Activated T-cell treated with anti-CD3 and anti-CD28 coated beads, Interleukin-2, amount 50 U/mL, for 48 hours (primary cell): ENCODE measurements at regions not wholly inside any gene's neighbourhood (a gene's known extent, or its start where the extent isn't known, plus 50 kb on each side); places are given as distances from the start of the nearest gene placed in this dataset.
"Not testable (repeated sequence)": the region's sequence is repeated elsewhere in the genome, so short reads cannot be mapped to it uniquely, and the experiment has no call there.

Source experiments
- DNase-seq, 2 experiments: peaks; one replicate each; pipeline ENCODE4 v3.0.0-alpha.2; 2020

- DNase-seq: no peak
Observed at GRCh38 chr17:51347851-51348584, 87.7 kb downstream of the UTP18 start.

GRCh38 chr17:51351080-51351479 lies 90.7 kb downstream of the UTP18 start:
- no peak for DNase-seq

DNA sequence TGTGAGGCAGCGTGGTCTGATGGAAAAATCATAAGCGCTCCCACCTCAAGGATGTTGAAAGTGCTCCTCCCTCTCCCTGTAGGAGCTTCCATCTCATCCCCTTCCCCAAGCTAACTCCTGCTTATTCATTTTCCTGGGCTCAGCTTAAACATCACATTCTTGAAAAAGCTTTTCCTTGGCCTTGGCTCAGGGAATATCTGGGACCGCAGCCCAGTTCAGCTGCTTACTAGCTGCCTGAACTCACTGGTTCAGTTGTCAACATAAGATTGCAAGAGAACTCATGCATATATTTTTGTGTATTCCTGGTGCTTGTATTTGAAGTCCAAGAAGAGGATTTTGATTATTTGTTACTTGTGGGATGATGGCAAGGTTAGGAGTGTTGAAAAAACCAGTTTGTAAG lies 91.5 kb downstream of the UTP18 start:
- no peak for DNase-seq

- no peak for DNase-seq
Observed at GRCh38 chr17:51352798-51353197, 92.5 kb downstream of the UTP18 start.

GRCh38 chr17:51353296-51353695 lies 93.0 kb downstream of the UTP18 start:
- DNase-seq: no peak

DNA sequence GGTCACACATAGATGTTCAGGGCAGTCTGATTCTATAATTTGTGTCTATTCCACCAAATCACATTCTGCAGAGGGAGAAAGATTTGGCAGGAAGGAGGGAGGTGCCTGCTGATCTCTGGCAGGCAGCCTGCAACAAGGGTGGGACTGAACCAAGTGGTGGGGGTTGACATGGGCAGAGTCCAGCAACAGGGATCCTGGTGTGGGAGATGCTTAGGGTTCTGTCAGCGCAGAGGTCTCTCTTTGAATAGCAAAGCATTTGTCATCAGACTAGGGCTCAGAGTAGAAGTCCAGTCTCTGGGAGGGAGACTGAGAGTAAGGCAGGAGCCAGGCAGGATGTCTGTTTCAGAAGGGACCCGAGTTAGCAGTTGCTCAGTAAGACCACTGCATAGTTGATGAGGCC lies 94.6 kb downstream of the UTP18 start:
- no peak for DNase-seq

DNA sequence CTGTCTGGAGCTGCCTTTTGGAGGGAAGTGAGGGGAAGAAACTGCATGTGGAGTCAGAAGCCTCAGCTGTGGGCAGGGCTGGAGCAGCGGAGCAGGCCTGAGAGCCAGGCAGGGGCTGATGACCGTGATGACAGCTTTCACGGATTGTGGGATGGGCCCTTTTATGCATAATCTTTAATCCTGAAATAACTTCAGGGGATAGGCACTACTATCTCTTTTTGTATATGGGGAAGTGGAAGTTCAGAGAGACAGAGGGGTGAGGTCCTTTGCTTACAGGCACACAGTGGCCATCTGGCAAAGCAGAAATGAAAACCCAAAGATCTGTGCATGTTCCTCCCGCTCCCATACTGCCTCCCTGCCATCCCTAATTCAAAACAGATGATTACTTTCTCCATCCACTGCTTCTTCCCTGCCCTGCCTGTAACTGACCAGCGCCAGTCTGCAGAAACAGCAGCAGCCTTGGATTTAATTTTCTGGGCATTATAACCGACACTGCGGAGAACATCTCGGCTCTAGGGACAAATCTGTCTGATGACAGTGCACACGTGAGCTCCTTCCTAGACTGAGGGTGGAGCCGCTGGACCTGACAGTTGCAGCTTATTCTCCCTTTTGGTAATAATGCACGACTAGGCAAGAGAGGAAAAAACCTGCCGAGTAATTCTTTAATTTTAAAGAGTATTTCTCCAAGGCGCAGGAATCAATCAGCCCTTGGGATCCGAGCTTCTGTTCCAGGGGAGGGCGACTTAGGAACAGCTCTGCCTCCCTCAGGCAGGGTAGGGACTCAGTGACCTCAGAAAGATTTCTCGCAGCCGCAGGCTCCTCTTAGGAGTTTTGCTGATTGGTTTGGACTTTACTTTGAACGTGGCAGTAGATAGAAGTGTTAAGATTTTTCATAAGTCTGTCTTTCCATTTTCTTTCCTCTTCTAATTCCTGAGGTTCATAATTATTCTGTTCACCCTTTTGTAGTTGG lies 95.4 kb downstream of the UTP18 start:
- no peak for DNase-seq

DNA sequence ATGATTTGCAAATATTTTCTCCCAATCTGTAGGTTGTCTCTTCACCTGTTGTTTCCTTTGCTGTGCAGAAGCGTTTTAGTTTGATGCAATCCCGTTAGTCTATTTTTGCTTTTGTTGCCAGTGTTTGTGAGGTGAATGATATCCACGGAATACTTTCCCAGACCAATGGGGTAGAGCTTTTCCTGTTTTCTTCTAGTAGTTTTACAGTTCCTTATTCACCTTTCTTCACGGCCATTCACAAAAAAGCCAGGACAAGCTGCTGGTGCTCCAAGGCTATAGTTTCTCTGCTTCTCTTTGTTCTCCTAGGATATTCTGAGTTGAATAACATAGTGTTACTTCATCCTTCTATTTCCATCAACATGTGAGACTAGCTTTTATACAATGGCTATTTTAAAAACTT lies 98.7 kb downstream of the UTP18 start:
- no peak for DNase-seq

- DNase-seq: no peak
Observed at GRCh38 chr17:51362811-51363585, 102.7 kb downstream of the UTP18 start.

- no peak for DNase-seq
Observed at GRCh38 chr17:51365090-51365489, 104.7 kb downstream of the UTP18 start.

- DNase-seq: no peak
Observed at GRCh38 chr17:51366866-51367265, 106.5 kb downstream of the UTP18 start.

- DNase-seq: not testable (repeated sequence)
Observed at GRCh38 chr17:51367836-51368235, 107.5 kb downstream of the UTP18 start.

GRCh38 chr17:51371732-51372151 lies 111.4 kb downstream of the UTP18 start:
- peak in 1 of 2 experiments; percentile 23 for DNase-seq

DNA sequence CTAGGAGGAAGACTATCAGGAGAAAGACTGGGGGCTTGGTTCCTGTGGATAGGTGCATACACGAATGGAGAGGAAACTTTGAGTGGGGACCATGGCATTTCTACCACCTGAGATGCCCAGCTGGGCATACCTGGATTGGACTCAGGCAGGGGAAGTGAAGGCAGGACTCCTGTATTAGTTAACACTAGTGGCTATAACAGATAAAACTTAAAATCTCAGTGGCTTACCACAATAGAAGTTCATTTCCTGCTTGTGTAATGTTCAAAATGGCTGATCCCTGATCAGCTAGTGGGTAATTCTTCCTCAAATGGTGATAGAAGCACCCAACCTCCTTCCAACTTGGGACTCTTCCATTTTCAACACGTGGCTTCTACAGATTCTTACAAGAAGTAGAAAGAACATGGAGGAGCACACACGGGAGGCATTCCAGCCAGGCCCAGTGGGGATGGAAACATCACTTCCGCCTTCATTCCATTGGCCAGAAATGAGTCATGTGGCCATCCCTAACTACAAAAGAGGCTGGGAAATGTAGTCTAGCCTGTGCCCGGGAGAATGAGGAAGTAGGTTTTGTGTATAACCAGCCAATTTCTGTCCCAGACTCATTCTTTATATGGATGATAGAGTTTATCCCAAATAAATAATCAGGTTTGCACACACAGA lies 112.1 kb downstream of the UTP18 start:
- no peak for DNase-seq

GRCh38 chr17:51373489-51374152 lies 113.3 kb downstream of the UTP18 start:
- no peak for DNase-seq

DNA sequence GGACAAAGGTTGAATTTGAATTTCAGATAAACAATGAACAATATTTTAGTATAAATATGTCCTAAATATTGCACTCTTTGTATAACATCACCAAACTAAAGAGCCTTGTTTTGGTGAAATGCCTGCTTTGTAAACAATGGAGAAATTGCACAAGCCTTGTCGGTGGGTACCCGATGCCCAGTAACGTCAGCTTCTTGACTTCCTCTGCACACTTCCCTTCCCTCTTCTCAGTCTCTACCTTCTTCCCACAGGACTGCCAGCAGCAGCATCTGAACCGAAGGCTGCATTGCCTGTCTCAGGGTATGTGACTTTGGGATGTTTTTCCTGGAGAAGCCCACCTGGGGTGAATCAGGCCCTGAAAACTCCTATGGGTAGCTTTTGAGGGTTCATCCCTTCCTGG lies 113.9 kb downstream of the UTP18 start:
- DNase-seq: no peak

DNA sequence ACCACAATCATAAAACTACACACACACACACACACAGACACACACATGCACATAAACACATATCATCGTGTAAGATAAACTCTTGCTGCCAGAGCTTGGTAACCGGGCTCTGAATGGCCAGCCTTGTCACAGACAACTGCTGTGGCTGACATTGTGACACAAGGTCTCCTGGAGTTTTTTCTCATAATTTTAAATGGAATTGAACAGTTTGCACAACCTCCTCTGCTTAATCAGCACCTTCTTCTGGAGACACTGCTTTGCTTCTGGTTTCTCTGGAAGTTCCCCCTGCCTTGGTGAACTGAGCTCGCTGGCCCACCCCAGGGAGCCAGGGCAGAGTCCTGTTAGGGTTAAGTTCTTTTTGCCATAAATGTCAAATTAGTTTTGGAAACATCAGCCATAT lies 115.4 kb downstream of the UTP18 start:
- DNase-seq: no peak

- DNase-seq: no peak
Observed at GRCh38 chr17:51376739-51377138, 116.4 kb downstream of the UTP18 start.

GRCh38 chr17:51381262-51381661 lies 120.9 kb downstream of the UTP18 start:
- DNase-seq: no peak

DNA sequence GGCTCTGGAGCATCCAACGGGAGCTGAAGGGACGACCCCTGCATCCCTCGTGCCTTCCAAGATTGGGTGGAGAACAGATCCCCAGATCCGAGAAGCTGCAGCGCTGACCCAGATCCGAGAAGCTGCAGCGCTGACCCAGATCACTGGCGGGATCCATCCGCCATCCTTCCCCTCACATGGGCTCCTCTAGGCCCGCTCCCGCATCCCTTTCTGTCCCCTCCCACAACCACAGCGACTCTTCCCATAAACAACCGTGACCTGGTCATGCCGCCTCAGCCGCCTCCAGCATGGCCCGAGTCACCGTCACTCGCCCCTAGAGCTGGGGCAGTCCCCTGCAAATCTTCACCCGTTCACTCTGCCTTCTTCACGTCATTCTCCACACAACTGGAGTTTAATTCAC lies 124.9 kb downstream of the UTP18 start:
- DNase-seq: no peak

GRCh38 chr17:51387582-51387981 lies 127.2 kb downstream of the UTP18 start:
- DNase-seq: no peak

DNA sequence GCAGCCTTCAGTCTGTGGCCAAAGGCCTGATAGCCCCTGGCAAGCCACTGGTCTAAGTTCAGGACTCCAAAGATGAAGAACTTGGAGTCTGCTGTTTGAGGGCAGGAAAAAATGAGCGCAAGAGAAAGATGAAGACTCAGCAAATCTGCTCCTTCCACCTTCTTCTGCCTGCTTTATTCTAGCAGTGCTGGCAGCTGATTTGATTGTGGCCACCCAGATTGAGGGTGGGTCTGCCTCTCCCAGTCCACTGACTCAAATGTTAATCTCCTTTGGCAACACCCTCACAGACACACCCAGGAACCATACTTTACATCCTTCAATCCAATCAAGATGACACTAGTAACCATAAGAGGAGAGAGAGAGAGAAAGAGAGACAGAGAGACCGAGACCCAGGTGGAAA lies 127.6 kb downstream of the UTP18 start:
- no peak for DNase-seq
